ENCODE measurements at regions not wholly inside any gene's neighbourhood (a gene's known extent, or its start where the extent isn't known, plus 50 kb on each side); places are given as distances from the start of the nearest gene placed in this dataset.

DNA sequence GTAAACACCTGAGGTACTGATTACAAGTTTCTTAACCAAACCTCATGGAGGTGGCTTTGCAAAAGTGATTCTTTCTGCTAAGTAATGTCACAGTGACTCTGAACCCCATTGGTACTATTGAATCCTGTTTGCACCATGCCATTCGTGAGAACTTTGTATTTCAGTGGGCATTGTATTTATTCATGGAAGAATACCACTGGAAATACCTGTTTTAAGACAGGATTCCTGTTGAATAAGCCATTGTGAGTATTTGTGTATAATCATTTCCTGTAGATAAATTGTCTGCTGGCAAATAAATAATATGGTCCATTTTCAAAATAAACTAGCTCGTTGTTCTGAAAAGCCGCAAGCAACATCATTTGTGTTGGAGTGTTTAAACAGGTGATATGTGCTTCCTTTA lies 136.4 kb upstream of the GUCY1A1 start:
- Histone ChIP-seq H3K4me2 (ENCODE audit: insufficient read depth, low read length) (no peak overlapping the region), H3K4me1 (ENCODE audit: insufficient read depth, low read length) (no peaks in the 10 kb centered on the region), H3K9me3 (ENCODE audit: low read depth, low read length) (no peaks in the 10 kb centered on the region), H3K36me3 (ENCODE audit: insufficient read depth, low read length) (no peaks in the 10 kb centered on the region), H4K20me1 (ENCODE audit: insufficient read depth, low read length) (no peaks in the 10 kb centered on the region), H3K4me3 (ENCODE audit: insufficient read depth, low read length) (no peak overlapping the region), H3K27ac (ENCODE audit: low read depth, low read length) (no peak overlapping the region), H2AFZ (ENCODE audit: low read length) (no peak overlapping the region), H3K79me2 (ENCODE audit: insufficient read depth, low read length) (no peaks in the 10 kb centered on the region), H3K27me3 (ENCODE audit: insufficient read depth, low read length) (no peaks in the 10 kb centered on the region)
- no peak for DNase-seq (ENCODE audit: insufficient read length, low spot score, missing footprints)
- TF ChIP-seq CTCF (IDR thresholded peaks at IDR 0.05; ENCODE audit: extremely low read depth, low read depth, low read length) = no peak

DNA sequence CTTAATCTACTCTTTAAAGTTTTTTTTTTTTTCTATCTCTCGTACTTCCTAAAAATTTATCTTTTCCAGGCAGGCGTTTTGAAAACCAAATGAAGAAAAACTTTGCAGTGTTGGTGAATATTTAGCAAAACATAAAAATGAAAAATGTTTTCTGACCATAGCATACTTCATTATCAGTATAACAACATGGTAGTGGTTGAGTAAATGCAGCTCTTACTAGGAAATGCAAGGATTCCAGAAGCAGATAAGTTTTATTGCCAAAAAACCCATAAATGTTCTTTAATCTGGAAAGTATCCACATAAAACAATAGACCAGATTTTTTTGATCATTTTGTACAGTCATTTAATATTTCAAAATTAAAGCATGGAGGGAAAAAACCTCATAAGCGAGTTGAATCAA lies 136.9 kb upstream of the GUCY1A1 start:
- H3K79me2 ChIP-seq (ENCODE audit: insufficient read depth, low read length) = no peaks in the 10 kb centered on the region
- H3K4me3 ChIP-seq (ENCODE audit: insufficient read depth, low read length) = no peak overlapping the region
- H3K27me3 ChIP-seq (ENCODE audit: insufficient read depth, low read length) = no peaks in the 10 kb centered on the region
- H3K36me3 ChIP-seq (ENCODE audit: insufficient read depth, low read length) = no peaks in the 10 kb centered on the region
- H3K4me1 ChIP-seq (ENCODE audit: insufficient read depth, low read length) = no peaks in the 10 kb centered on the region
- no peak for DNase-seq (ENCODE audit: insufficient read length, low spot score, missing footprints)
- no peak overlapping the region for H3K27ac ChIP-seq (ENCODE audit: low read depth, low read length)
- H2AFZ ChIP-seq (ENCODE audit: low read length) = no peak overlapping the region
- H3K9me3 ChIP-seq (ENCODE audit: low read depth, low read length) = no peaks in the 10 kb centered on the region
- no peak overlapping the region for H3K4me2 ChIP-seq (ENCODE audit: insufficient read depth, low read length)
- no peak for TF ChIP-seq CTCF (IDR thresholded peaks at IDR 0.05; ENCODE audit: extremely low read depth, low read depth, low read length)
- no peaks in the 10 kb centered on the region for H4K20me1 ChIP-seq (ENCODE audit: insufficient read depth, low read length)

- no peak for DNase-seq (ENCODE audit: insufficient read length, low spot score, missing footprints)
- H3K4me2 ChIP-seq (ENCODE audit: insufficient read depth, low read length) = no peak overlapping the region
- H3K4me1 ChIP-seq (ENCODE audit: insufficient read depth, low read length) = no peaks in the 10 kb centered on the region
- no peaks in the 10 kb centered on the region for H3K79me2 ChIP-seq (ENCODE audit: insufficient read depth, low read length)
- no peak overlapping the region for H2AFZ ChIP-seq (ENCODE audit: low read length)
- H3K36me3 ChIP-seq (ENCODE audit: insufficient read depth, low read length) = no peaks in the 10 kb centered on the region
- H3K27ac ChIP-seq (ENCODE audit: low read depth, low read length) = no peak overlapping the region
- H4K20me1 ChIP-seq (ENCODE audit: insufficient read depth, low read length) = no peaks in the 10 kb centered on the region
- no peaks in the 10 kb centered on the region for H3K27me3 ChIP-seq (ENCODE audit: insufficient read depth, low read length)
- TF ChIP-seq CTCF (IDR thresholded peaks at IDR 0.05; ENCODE audit: extremely low read depth, low read depth, low read length) = peak; percentile 40
- no peaks in the 10 kb centered on the region for H3K9me3 ChIP-seq (ENCODE audit: low read depth, low read length)
- H3K4me3 ChIP-seq (ENCODE audit: insufficient read depth, low read length) = no peak overlapping the region
These were observed 137.4 kb upstream of the GUCY1A1 start for GRCh38 chr4:155529272-155529671.

GRCh38 chr4:155526452-155527169 lies 140.0 kb upstream of the GUCY1A1 start:
- TF ChIP-seq CTCF (IDR thresholded peaks at IDR 0.05; ENCODE audit: extremely low read depth, low read depth, low read length) = no peak
- H3K4me1 ChIP-seq (ENCODE audit: insufficient read depth, low read length) = no peaks in the 10 kb centered on the region
- no peaks in the 10 kb centered on the region for H3K9me3 ChIP-seq (ENCODE audit: low read depth, low read length)
- H4K20me1 ChIP-seq (ENCODE audit: insufficient read depth, low read length) = no peaks in the 10 kb centered on the region
- H3K27me3 ChIP-seq (ENCODE audit: insufficient read depth, low read length) = no peaks in the 10 kb centered on the region
- no peak for DNase-seq (ENCODE audit: insufficient read length, low spot score, missing footprints)
- peak overlapping the region; percentile 58 for H3K4me2 ChIP-seq (ENCODE audit: insufficient read depth, low read length)
- peak overlapping the region; percentile 41 for H3K4me3 ChIP-seq (ENCODE audit: insufficient read depth, low read length)
- no peaks in the 10 kb centered on the region for H3K79me2 ChIP-seq (ENCODE audit: insufficient read depth, low read length)
- H2AFZ ChIP-seq (ENCODE audit: low read length) = peak overlapping the region; percentile 58
- H3K36me3 ChIP-seq (ENCODE audit: insufficient read depth, low read length) = no peaks in the 10 kb centered on the region
- H3K27ac ChIP-seq (ENCODE audit: low read depth, low read length) = no peak overlapping the region

Measured in osteoblast (primary cell).